Bronchial epithelial cell (primary cell): ENCODE measurements at regions not wholly inside any gene's neighbourhood (a gene's known extent, or its start where the extent isn't known, plus 50 kb on each side); places are given as distances from the start of the nearest gene placed in this dataset.
A peak's percentile ranks its signal among the peaks of the same experiment; 100 is the strongest.
"Not testable (repeated sequence)": the region's sequence is repeated elsewhere in the genome, so short reads cannot be mapped to it uniquely, and the experiment has no call there.

Experiments used
- DNase-seq: peaks from one replicate; pipeline ENCODE4 v3.0.0-alpha.2; 2010; ENCODE audit warnings: low read depth
- FAIRE-seq: peaks from 2 replicates; lab custom pipeline; 2011; peaks lifted over from hg19 to GRCh38; lab: Jason Lieb, UNC
- H3K27me3 ChIP-seq: 2 replicates; pipeline ENCODE4 v1.5.1; 2011; ENCODE audit warnings: low read length; ENCODE audit not compliant: control insufficient read depth, insufficient read depth
- H3K36me3 ChIP-seq: 2 replicates; pipeline ENCODE4 v1.5.1; 2011; ENCODE audit warnings: low read length; ENCODE audit not compliant: control insufficient read depth, insufficient read depth
- H3K4me3 ChIP-seq: 2 replicates; pipeline ENCODE4 v1.5.1; 2011; ENCODE audit warnings: mild to moderate bottlenecking, low read depth, low read length, control low read depth
- CTCF ChIP-seq: IDR thresholded peaks from 2 replicates; pipeline ENCODE4 v1.5.1; 2011; ENCODE audit warnings: mild to moderate bottlenecking, moderate library complexity, low read length, control low read depth, inconsistent platforms; ENCODE audit not compliant: insufficient read depth, severe bottlenecking

GRCh38 chr14:97143011-97143410 lies 345.8 kb downstream of the VRK1 start:
- no peaks in the 10 kb centered on the region for H3K27me3 ChIP-seq
- no peak overlapping the region for H3K4me3 ChIP-seq
- DNase-seq, result no peak
- H3K36me3 ChIP-seq, result no peaks in the 10 kb centered on the region
- no peak for FAIRE-seq
- no peak for TF ChIP-seq CTCF

GRCh38 chr14:97143456-97143855 lies 346.3 kb downstream of the VRK1 start:
- Histone ChIP-seq H3K27me3 (no peaks in the 10 kb centered on the region), H3K4me3 (no peak overlapping the region), H3K36me3 (no peaks in the 10 kb centered on the region)
- FAIRE-seq, result peak; percentile 91
- TF ChIP-seq CTCF, result no peak
- DNase-seq, result no peak

GRCh38 chr14:97148021-97148420 lies 350.8 kb downstream of the VRK1 start:
- not testable (repeated sequence) for DNase-seq, H3K36me3 ChIP-seq, H3K4me3 ChIP-seq, FAIRE-seq, H3K27me3 ChIP-seq

GRCh38 chr14:97149775-97150174 lies 352.6 kb downstream of the VRK1 start:
- Histone ChIP-seq H3K27me3 (no peaks in the 10 kb centered on the region), H3K4me3 (no peak overlapping the region), H3K36me3 (no peaks in the 10 kb centered on the region)
- DNase-seq, result no peak
- TF ChIP-seq CTCF, result no peak
- no peak for FAIRE-seq

GRCh38 chr14:97153527-97153926 lies 356.3 kb downstream of the VRK1 start:
- FAIRE-seq, result no peak

GRCh38 chr14:97155320-97155719 lies 358.1 kb downstream of the VRK1 start:
- H3K36me3 ChIP-seq, result no peaks in the 10 kb centered on the region
- no peak for TF ChIP-seq CTCF
- no peak for FAIRE-seq

More at GRCh38 chr14:97153527-97153926, 356.3 kb downstream of the VRK1 start:
- no peaks in the 10 kb centered on the region for H3K36me3 ChIP-seq
- no peak for DNase-seq
- H3K27me3 ChIP-seq, result no peaks in the 10 kb centered on the region
- TF ChIP-seq CTCF, result no peak
- no peak overlapping the region for H3K4me3 ChIP-seq

More at GRCh38 chr14:97155320-97155719, 358.1 kb downstream of the VRK1 start:
- no peak overlapping the region for H3K4me3 ChIP-seq
- no peaks in the 10 kb centered on the region for H3K27me3 ChIP-seq
- DNase-seq, result no peak
